ENCODE measurements at regions not wholly inside any gene's neighbourhood (a gene's known extent, or its start where the extent isn't known, plus 50 kb on each side); places are given as distances from the start of the nearest gene placed in this dataset.
"Not testable (repeated sequence)": the region's sequence is repeated elsewhere in the genome, so short reads cannot be mapped to it uniquely, and the experiment has no call there.

- DNase-seq (no peak), ATAC-seq (ENCODE audit: insufficient read depth, low FRiP score) (no peak)
- Histone ChIP-seq H3K27me3 (ENCODE audit: control insufficient read depth in 3 of 3, insufficient read depth in 3 of 3, low read length in 2 of 3) (peaks cover 0 to 2% (median 0%) of the 10 kb centered on the region in 3 donors), H3K9ac (ENCODE audit: insufficient read depth in 1 of 2, low read length in 2 of 2) (no peak overlapping the region), H3K4me1 (ENCODE audit: control insufficient read depth in 5 of 5, insufficient read depth in 5 of 5, low read length in 5 of 5) (peaks cover 0 to 3% (median 0%) of the 10 kb centered on the region in 5 donors), H3K9me3 (ENCODE audit: control insufficient read depth in 4 of 4, insufficient read depth in 3 of 4, low read length in 3 of 4) (no peaks in the 10 kb centered on the region), H3K4me3 (no peak overlapping the region), H3K27ac (ENCODE audit: low read depth in 1 of 2, low read length in 1 of 2) (no peak overlapping the region), H3K36me3 (ENCODE audit: control insufficient read depth in 4 of 4, insufficient read depth in 4 of 4, low read length in 4 of 4) (no peaks in the 10 kb centered on the region)
- TF ChIP-seq, protein P1, sequence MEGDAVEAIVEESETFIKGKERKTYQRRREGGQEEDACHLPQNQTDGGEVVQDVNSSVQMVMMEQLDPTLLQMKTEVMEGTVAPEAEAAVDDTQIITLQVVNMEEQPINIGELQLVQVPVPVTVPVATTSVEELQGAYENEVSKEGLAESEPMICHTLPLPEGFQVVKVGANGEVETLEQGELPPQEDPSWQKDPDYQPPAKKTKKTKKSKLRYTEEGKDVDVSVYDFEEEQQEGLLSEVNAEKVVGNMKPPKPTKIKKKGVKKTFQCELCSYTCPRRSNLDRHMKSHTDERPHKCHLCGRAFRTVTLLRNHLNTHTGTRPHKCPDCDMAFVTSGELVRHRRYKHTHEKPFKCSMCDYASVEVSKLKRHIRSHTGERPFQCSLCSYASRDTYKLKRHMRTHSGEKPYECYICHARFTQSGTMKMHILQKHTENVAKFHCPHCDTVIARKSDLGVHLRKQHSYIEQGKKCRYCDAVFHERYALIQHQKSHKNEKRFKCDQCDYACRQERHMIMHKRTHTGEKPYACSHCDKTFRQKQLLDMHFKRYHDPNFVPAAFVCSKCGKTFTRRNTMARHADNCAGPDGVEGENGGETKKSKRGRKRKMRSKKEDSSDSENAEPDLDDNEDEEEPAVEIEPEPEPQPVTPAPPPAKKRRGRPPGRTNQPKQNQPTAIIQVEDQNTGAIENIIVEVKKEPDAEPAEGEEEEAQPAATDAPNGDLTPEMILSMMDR (IDR thresholded peaks at IDR 0.05; ENCODE audit: control extremely low read depth, extremely low read depth), result no peak
Measured at GRCh38 chr2:16182841-16183240, 242.5 kb downstream of the MYCN start.

DNA sequence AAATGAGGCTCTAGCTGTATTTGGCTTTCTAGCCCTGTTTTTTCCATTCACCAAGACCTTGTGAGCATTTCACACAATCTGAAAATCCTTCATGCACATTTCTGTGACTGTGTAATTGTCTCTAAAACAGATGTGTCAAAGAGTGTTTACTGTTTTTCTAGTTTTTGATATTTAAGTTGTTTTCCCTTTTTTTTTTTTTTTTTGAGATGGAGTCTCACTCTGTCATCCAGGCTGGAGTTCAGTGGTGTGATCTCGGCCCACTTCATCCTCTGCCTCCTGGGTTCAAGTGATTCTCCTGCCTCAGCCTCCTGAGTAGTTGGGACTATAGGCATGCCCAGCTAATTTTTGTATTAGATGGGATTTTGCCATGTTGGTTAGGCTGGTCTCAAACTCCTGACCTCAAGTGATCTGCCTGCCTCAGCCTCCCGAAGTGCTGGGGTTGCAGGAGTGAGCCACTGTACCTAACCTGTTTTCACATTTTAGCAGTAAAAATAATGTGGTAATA, 242.0 kb downstream of the MYCN start:
- H3K27me3 ChIP-seq (ENCODE audit: control insufficient read depth in 3 of 3, insufficient read depth in 3 of 3, low read length in 2 of 3); H3K4me3 ChIP-seq; H3K9me3 ChIP-seq (ENCODE audit: control insufficient read depth in 4 of 4, insufficient read depth in 3 of 4, low read length in 3 of 4); DNase-seq; ATAC-seq (ENCODE audit: insufficient read depth, low FRiP score); H3K27ac ChIP-seq (ENCODE audit: low read depth in 1 of 2, low read length in 1 of 2); H3K4me1 ChIP-seq (ENCODE audit: control insufficient read depth in 5 of 5, insufficient read depth in 5 of 5, low read length in 5 of 5); H3K9ac ChIP-seq (ENCODE audit: insufficient read depth in 1 of 2, low read length in 2 of 2); H3K36me3 ChIP-seq (ENCODE audit: control insufficient read depth in 4 of 4, insufficient read depth in 4 of 4, low read length in 4 of 4): not testable (repeated sequence)
- whole genome bisulfite sequencing, 2 donors, result 94 to 98% methylated on average over 2 of the region's 2 CpGs

DNA sequence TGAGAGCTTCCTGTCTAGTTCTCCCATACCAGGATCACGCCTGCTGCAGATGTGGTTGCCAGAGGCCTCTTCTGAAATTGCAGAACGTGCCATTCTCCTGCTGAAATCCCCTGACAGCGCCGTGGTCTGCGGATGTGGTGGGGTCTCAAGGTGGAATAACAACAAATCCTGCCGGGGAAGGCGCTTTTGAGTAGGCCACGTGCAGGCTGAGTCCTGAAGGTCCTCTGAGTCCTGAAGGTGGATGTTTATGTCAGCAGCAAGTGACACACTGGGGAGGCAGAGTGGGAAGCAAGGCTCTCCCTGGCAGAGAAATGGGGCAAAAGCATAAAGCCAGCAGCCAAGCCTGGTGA, 241.4 kb downstream of the MYCN start:
- Histone ChIP-seq H3K4me1 (ENCODE audit: control insufficient read depth in 5 of 5, insufficient read depth in 5 of 5, low read length in 5 of 5) (peaks cover 0 to 3% (median 0%) of the 10 kb centered on the region in 5 donors), H3K4me3 (no peak overlapping the region), H3K9ac (ENCODE audit: insufficient read depth in 1 of 2, low read length in 2 of 2) (no peak overlapping the region), H3K36me3 (ENCODE audit: control insufficient read depth in 4 of 4, insufficient read depth in 4 of 4, low read length in 4 of 4) (no peaks in the 10 kb centered on the region), H3K27me3 (ENCODE audit: control insufficient read depth in 3 of 3, insufficient read depth in 3 of 3, low read length in 2 of 3) (peaks cover 0 to 2% (median 0%) of the 10 kb centered on the region in 3 donors), H3K27ac (ENCODE audit: low read depth in 1 of 2, low read length in 1 of 2) (no peak overlapping the region), H3K9me3 (ENCODE audit: control insufficient read depth in 4 of 4, insufficient read depth in 3 of 4, low read length in 3 of 4) (no peaks in the 10 kb centered on the region)
- TF ChIP-seq, protein P1 (IDR thresholded peaks at IDR 0.05; ENCODE audit: control extremely low read depth, extremely low read depth), result no peak
- 87 to 95% methylated on average over 8 of the region's 8 CpGs for WGBS, 2 donors
- DNase-seq (no peak), ATAC-seq (ENCODE audit: insufficient read depth, low FRiP score) (no peak)

- Histone ChIP-seq H3K36me3 (ENCODE audit: control insufficient read depth in 4 of 4, insufficient read depth in 4 of 4, low read length in 4 of 4) (no peaks in the 10 kb centered on the region), H3K9me3 (ENCODE audit: control insufficient read depth in 4 of 4, insufficient read depth in 3 of 4, low read length in 3 of 4) (no peaks in the 10 kb centered on the region), H3K4me3 (no peak overlapping the region), H3K4me1 (ENCODE audit: control insufficient read depth in 5 of 5, insufficient read depth in 5 of 5, low read length in 5 of 5) (peaks cover 0 to 3% (median 0%) of the 10 kb centered on the region in 5 donors), H3K27ac (ENCODE audit: low read depth in 1 of 2, low read length in 1 of 2) (no peak overlapping the region), H3K9ac (ENCODE audit: insufficient read depth in 1 of 2, low read length in 2 of 2) (no peak overlapping the region), H3K27me3 (ENCODE audit: control insufficient read depth in 3 of 3, insufficient read depth in 3 of 3, low read length in 2 of 3) (peaks cover 0 to 2% (median 0%) of the 10 kb centered on the region in 3 donors)
- DNase-seq (no peak), ATAC-seq (ENCODE audit: insufficient read depth, low FRiP score) (no peak)
- TF ChIP-seq, protein P1 (IDR thresholded peaks at IDR 0.05; ENCODE audit: control extremely low read depth, extremely low read depth), result no peak
- WGBS, 2 donors, result 92 to 93% methylated on average over 12 of the region's 12 CpGs
Measured at GRCh38 chr2:16181062-16181740, 240.9 kb downstream of the MYCN start.
